SJCRH30 (cell line): ENCODE measurements at regions not wholly inside any gene's neighbourhood (a gene's known extent, or its start where the extent isn't known, plus 50 kb on each side); places are given as distances from the start of the nearest gene placed in this dataset.

Source experiments
- DNase-seq, 2 experiments: peaks; one replicate each; pipeline ENCODE4 v3.0.0-alpha.2; 2015 to 2020
- H3K27ac ChIP-seq: fragments of 250-450 bp; sonication (Bioruptor Pico); 2 replicates; pipeline ENCODE4 v1.5.1; 2020; ENCODE audit warnings: mild to moderate bottlenecking, moderate library complexity
- H3K27me3 ChIP-seq: fragments of 250-450 bp; sonication (Bioruptor Pico); 2 replicates; pipeline ENCODE4 v1.5.1; 2020; ENCODE audit warnings: mild to moderate bottlenecking, moderate library complexity
- H3K36me3 ChIP-seq: fragments of 250-450 bp; sonication (Bioruptor Pico); 2 replicates; pipeline ENCODE4 v1.5.1; 2020; ENCODE audit warnings: mild to moderate bottlenecking, moderate library complexity
- H3K4me1 ChIP-seq: fragments of 250-450 bp; sonication (Bioruptor Pico); 2 replicates; pipeline ENCODE4 v1.5.1; 2020; ENCODE audit warnings: mild to moderate bottlenecking, moderate library complexity
- H3K4me3 ChIP-seq: fragments of 250-450 bp; sonication (Bioruptor Pico); 2 replicates; pipeline ENCODE4 v1.5.1; 2020; ENCODE audit warnings: mild to moderate bottlenecking, moderate library complexity
- H3K9me3 ChIP-seq: fragments of 250-450 bp; sonication (Bioruptor Pico); replicated peaks from 2 replicates; pipeline ENCODE4 v1.5.1; 2020; ENCODE audit warnings: mild to moderate bottlenecking, moderate library complexity

DNA sequence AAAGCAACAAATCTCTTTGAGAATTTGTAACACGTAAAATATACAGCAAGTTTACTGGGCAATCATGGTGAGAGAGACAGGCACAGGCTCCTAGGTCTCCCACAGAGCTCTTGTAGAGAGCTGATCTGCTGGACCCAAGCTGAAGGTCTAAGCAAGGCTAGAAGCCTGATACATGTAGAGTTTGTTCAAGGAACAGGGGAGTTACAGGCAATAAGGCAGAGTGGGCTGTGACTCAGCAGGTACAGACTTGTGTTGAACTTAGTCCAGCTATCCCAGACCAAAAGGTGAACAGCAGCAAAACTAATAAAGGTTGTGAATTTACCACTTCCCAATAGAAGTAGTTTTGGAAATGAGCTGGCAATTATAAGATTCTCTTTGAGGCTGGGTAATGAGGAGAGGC lies 273.6 kb downstream of the GRIN2B start:
- H3K27ac ChIP-seq: no peak overlapping the region
- no peaks in the 10 kb centered on the region for H3K36me3 ChIP-seq
- H3K9me3 ChIP-seq: no peaks in the 10 kb centered on the region
- no peak for DNase-seq
- no peaks in the 10 kb centered on the region for H3K27me3 ChIP-seq
- H3K4me1 ChIP-seq: no peaks in the 10 kb centered on the region
- H3K4me3 ChIP-seq: no peak overlapping the region

DNA sequence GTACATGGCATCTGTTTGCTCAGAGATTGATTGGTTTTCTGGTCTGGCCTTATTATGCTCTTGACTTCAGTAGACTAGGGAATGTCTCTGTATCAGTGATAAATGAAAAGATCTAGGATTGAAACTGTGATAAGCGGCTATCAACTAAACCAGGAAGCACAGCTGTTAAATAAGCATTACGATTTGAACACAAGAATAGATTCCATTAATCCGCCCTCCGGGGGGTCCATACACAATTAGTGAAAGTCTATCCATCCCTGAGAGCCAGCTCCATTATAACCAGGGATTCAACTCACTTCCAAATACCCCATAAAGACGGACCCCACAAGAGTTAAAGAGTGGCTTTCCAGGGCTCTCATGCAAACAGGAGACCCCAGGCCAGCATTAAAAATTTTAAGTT lies 279.0 kb downstream of the GRIN2B start:
- Histone ChIP-seq H3K4me1 (no peaks in the 10 kb centered on the region), H3K27me3 (no peaks in the 10 kb centered on the region), H3K9me3 (no peaks in the 10 kb centered on the region), H3K36me3 (no peaks in the 10 kb centered on the region), H3K4me3 (no peak overlapping the region), H3K27ac (no peak overlapping the region)
- DNase-seq: peak; percentile 11 to 26

DNA sequence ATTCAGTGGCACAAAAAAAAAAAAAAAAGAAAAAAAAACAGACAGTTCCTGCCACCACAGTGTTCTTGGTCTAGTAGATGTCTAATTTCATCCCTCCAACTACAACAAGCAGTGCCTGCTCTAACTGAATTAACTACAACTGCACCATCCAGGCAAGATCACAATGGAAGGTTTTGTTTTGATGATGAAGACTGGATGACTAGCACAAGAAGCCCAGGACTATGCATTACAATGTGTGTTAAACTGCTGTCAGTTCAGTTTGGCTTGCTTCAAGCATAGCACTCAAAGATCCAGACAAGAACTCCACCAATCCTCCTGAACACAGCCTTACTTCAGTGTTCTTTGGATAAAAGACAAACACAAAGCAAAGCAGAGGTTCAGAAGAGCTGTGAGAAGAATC lies 279.9 kb downstream of the GRIN2B start:
- no peak overlapping the region for H3K4me3 ChIP-seq
- no peak overlapping the region for H3K27ac ChIP-seq
- no peaks in the 10 kb centered on the region for H3K36me3 ChIP-seq
- DNase-seq: no peak
- H3K9me3 ChIP-seq: no peaks in the 10 kb centered on the region
- no peaks in the 10 kb centered on the region for H3K27me3 ChIP-seq
- H3K4me1 ChIP-seq: no peaks in the 10 kb centered on the region

DNA sequence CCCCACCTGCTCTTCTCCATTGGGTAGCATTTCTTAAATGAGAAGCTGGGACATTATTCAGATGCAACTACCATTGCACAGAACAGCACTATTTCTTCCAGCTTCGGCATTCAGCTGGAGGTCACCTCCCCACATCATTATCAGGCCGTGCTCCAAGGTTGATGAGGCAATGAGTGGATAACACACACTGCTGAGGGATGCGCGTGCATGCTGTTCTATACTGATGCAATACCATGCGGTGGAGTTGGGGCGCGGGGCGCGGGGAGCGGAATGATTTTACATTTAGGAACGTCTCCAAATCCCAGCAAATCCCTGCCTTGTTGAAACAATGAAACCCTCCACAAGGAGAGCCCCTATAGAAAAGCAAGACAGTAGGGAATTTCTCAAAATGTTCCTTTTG lies 283.4 kb downstream of the GRIN2B start:
- H3K27me3 ChIP-seq: no peaks in the 10 kb centered on the region
- peak in 1 of 2 experiments; percentile 16 for DNase-seq
- no peak overlapping the region for H3K27ac ChIP-seq
- H3K36me3 ChIP-seq: no peaks in the 10 kb centered on the region
- H3K4me3 ChIP-seq: no peak overlapping the region
- no peaks in the 10 kb centered on the region for H3K4me1 ChIP-seq
- no peaks in the 10 kb centered on the region; the same call in 1 of the 2 replicates for H3K9me3 ChIP-seq

DNA sequence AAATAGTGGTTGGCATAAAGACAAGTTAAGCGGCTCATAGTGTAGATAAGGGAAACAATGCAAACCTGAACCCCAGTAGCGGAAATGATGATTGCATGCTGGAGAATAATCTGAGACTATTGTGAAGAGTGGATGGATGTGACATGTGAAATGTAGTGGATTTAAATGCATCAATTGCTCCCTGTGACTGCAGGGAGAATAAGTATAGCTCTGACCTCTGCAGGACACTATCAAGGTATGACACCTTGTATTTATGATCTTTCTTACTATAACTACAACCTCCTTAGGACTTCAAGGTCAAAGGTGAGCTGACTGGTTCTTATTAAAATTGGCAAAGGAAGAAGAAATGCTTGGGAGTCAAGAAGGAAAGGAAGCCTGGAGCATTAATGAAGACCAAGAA lies 285.6 kb downstream of the GRIN2B start:
- no peaks in the 10 kb centered on the region for H3K27me3 ChIP-seq
- no peak overlapping the region for H3K4me3 ChIP-seq
- no peak overlapping the region for H3K27ac ChIP-seq
- no peaks in the 10 kb centered on the region for H3K4me1 ChIP-seq
- no peak for DNase-seq
- no peaks in the 10 kb centered on the region for H3K36me3 ChIP-seq
- H3K9me3 ChIP-seq: no peaks in the 10 kb centered on the region; the same call in 1 of the 2 replicates

DNA sequence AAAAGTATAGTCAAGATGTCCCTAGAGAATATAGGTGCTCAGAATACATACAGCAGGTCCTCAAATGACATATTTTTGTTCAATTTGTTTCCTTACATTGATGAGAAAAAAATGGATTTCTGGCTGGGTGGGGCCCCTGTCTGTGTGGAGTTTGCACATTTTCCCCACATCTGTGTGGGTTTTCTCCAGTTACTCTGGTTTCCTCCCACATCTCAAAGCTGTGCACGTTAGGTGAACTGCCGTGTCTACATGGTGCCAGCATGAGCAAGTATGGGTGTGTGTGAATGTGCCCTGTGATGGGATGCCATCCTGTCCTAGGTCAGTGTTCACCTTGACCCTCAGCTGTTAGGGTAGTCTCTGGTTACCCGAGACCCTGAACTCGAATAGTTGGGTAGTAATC lies 289.1 kb downstream of the GRIN2B start:
- H3K4me3 ChIP-seq: no peak overlapping the region
- DNase-seq: no peak
- H3K4me1 ChIP-seq: no peaks in the 10 kb centered on the region
- H3K27me3 ChIP-seq: no peaks in the 10 kb centered on the region
- H3K36me3 ChIP-seq: no peaks in the 10 kb centered on the region
- H3K9me3 ChIP-seq: no peaks in the 10 kb centered on the region; the same call in 1 of the 2 replicates
- no peak overlapping the region for H3K27ac ChIP-seq

DNA sequence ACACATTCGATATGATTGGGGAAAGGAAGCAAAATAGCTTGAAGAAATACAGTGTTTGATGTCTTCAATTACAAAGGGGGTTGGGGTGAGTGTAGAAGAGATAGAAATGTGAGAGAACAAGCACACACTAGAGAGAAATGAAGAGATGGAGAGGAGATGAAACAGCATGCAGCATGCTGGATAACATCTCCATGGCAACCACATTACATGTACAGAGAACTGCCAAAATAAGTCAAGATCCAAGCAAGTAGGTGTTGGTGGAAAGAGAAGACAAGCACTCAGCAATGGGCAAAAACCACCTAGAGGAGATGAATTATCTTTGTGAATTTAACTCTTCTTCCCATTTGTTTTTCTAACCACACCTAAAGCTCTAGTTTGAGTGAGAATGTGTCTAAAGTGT lies 289.8 kb downstream of the GRIN2B start:
- no peaks in the 10 kb centered on the region for H3K36me3 ChIP-seq
- no peak for DNase-seq

DNA sequence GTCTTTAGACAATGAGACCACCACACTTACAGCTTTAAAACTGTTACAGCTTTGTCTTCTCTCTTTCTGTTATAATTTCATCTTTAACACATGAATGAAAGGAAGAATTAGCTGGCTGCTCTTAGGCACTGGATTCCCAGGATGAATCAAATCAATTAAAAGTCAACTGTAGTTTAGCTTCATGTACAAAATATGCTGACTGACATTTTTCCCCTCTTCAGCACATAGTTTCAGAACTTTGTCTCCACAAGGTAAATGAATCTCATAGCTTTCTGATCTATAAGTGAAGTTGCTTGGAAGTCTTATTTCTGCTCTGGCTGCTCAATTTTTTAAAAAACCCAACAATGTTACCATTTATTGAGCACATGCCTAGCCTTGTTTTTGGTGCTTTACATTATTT lies 293.8 kb downstream of the GRIN2B start:
- no peak overlapping the region for H3K4me3 ChIP-seq
- no peaks in the 10 kb centered on the region for H3K36me3 ChIP-seq
- no peaks in the 10 kb centered on the region for H3K27me3 ChIP-seq
- H3K9me3 ChIP-seq: no peaks in the 10 kb centered on the region
- no peak overlapping the region for H3K27ac ChIP-seq
- H3K4me1 ChIP-seq: no peaks in the 10 kb centered on the region
- no peak for DNase-seq

More for the DNA sequence above, 289.8 kb downstream of the GRIN2B start:
- Histone ChIP-seq H3K4me3 (no peak overlapping the region), H3K27me3 (no peaks in the 10 kb centered on the region), H3K4me1 (no peaks in the 10 kb centered on the region), H3K9me3 (no peaks in the 10 kb centered on the region; the same call in 1 of the 2 replicates), H3K27ac (no peak overlapping the region)

DNA sequence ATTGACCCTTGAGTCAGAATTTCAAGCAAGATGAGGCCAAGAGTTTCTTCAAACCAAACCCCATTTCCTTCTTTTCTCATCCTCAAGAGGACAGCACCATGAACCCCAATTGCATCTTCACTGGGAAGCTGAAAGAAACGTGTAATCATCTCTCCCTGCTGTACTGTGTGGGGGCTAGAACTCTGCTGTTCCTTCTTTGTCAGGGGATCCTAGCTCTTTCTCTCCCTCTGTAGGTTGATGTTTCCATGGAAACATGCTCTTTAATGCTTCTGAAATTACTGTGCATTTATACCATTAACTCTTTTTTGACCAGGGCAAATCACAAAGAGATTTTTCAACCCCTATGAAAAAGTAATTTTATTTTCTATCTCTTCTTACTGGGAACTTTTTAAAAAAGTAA lies 295.1 kb downstream of the GRIN2B start:
- Histone ChIP-seq H3K4me3 (no peak overlapping the region), H3K4me1 (no peaks in the 10 kb centered on the region), H3K27me3 (no peaks in the 10 kb centered on the region), H3K36me3 (no peaks in the 10 kb centered on the region), H3K27ac (no peak overlapping the region), H3K9me3 (no peaks in the 10 kb centered on the region)
- DNase-seq: no peak

DNA sequence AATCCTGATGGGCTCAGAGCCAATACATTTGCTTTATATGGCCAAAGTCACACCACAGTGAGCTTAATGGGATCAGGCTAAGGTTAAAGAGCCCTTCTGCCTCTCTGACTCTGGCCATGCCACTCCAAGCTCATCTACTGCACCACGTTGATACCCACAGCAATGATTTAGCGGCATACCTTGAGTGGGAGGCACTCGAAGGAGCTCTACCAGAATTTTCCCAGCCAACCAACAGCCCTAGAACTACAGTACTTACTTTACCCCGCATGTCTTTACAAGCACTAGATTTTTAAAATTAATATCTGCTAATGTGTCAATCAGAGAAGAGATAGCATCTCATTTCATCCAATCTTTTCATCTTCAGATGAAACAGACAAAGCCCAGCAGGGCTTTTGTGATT lies 300.5 kb downstream of the GRIN2B start:
- no peak for DNase-seq
- Histone ChIP-seq H3K27ac (no peak overlapping the region), H3K36me3 (no peaks in the 10 kb centered on the region), H3K9me3 (no peaks in the 10 kb centered on the region), H3K4me3 (no peak overlapping the region), H3K4me1 (no peaks in the 10 kb centered on the region), H3K27me3 (no peaks in the 10 kb centered on the region)

DNA sequence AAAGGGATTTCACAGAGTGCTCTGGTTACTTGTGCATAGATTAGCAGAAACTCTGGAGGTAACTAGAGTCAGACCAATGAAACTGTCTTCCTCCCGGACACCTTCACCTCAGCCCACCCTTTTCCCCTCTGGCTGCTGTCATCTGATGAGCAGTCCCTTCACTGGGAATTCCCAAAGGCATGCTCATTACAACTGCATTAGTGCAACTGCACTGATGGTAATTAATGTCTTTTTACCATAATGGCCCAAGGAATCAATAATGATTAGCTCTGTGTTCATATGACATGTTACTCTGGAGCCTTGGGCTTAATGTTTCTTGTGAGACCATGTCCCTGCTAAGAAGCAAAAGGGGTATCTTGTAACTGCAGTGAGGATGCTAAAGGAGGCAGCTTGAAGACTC lies 304.5 kb downstream of the GRIN2B start:
- no peaks in the 10 kb centered on the region for H3K36me3 ChIP-seq
- H3K4me3 ChIP-seq: no peak overlapping the region
- no peaks in the 10 kb centered on the region for H3K27me3 ChIP-seq
- H3K4me1 ChIP-seq: no peaks in the 10 kb centered on the region
- H3K9me3 ChIP-seq: no peaks in the 10 kb centered on the region
- no peak for DNase-seq
- H3K27ac ChIP-seq: no peak overlapping the region

DNA sequence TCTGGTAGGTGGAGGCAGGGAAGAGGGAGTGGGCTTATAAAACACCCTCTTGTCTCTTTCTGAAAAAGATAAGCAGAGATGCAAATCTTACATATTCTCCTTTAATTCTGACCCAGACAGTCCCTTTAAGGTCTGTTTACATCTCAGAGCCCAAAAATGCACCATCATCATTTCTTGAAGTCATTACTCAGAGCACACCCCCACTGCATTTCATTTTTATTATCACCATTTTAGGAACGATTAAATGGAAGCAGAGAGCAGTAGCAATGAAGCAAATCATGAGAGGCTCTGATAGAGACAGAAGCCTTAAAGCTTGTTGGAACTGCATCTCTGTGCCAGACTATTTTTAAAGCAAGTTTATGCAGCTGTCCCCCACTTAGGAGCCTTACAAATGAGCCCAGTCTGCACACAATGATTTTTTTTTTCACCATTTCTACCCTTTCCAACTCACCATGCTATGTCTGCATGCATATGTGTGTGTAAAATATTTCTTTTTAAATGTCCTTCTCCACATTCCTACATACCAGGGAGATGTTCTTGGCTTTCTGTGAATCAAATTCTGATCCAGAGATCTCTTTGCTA lies 311.0 kb downstream of the GRIN2B start:
- Histone ChIP-seq H3K9me3 (no peaks in the 10 kb centered on the region), H3K4me1 (peaks cover 18% of the 10 kb centered on the region), H3K27ac (peak overlapping the region; percentile 13; the same call in 1 of the 2 replicates), H3K36me3 (no peaks in the 10 kb centered on the region), H3K4me3 (no peak overlapping the region), H3K27me3 (no peaks in the 10 kb centered on the region)
- peak; percentile 5 to 47 for DNase-seq

DNA sequence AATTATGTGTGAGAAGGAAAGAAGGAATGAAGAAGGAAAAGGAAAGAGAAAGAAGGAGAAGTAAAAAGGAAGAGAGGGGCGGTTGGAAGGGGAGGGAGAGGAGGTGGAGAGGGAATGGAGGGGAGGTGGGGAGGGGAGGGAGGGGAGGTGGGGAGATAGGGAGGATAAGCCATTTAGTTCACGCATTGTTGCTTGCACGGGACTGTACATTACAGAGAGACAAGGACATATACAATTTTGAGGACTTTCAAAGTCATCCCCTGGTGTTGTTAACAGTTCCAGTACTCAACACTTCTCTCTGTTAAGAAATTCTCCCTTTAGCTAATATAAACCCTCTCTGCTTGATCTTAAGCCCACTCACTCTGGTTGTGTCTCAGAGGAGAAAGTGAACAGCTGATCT lies 312.5 kb downstream of the GRIN2B start:
- H3K36me3 ChIP-seq: no peaks in the 10 kb centered on the region
- H3K9me3 ChIP-seq: no peaks in the 10 kb centered on the region
- no peaks in the 10 kb centered on the region for H3K27me3 ChIP-seq
- H3K4me3 ChIP-seq: no peak overlapping the region
- H3K27ac ChIP-seq: no peak overlapping the region
- H3K4me1 ChIP-seq: peaks cover 18% of the 10 kb centered on the region
- no peak for DNase-seq

DNA sequence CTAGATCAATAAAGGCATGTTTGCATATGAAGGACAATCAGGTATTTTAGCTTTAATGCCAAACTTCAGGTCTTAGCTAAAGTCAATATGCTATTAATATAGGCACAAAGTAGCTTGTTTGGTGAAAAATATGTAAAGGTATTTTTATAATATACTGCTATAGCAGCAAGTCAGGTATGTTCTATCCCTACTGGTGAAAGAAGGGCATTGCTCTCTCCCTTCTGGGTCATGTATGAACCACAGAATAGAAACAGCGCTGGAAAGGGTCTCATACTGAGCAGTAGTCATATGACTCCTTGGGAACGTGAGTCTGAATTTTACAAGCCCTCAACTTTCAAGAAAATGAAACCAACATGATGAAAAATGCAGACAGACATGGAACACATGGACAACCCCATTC lies 314.6 kb downstream of the GRIN2B start:
- H3K4me1 ChIP-seq: peaks cover 18% of the 10 kb centered on the region
- no peaks in the 10 kb centered on the region for H3K36me3 ChIP-seq
- H3K4me3 ChIP-seq: no peak overlapping the region
- no peaks in the 10 kb centered on the region for H3K9me3 ChIP-seq
- no peak for DNase-seq
- H3K27me3 ChIP-seq: no peaks in the 10 kb centered on the region
- no peak overlapping the region for H3K27ac ChIP-seq

DNA sequence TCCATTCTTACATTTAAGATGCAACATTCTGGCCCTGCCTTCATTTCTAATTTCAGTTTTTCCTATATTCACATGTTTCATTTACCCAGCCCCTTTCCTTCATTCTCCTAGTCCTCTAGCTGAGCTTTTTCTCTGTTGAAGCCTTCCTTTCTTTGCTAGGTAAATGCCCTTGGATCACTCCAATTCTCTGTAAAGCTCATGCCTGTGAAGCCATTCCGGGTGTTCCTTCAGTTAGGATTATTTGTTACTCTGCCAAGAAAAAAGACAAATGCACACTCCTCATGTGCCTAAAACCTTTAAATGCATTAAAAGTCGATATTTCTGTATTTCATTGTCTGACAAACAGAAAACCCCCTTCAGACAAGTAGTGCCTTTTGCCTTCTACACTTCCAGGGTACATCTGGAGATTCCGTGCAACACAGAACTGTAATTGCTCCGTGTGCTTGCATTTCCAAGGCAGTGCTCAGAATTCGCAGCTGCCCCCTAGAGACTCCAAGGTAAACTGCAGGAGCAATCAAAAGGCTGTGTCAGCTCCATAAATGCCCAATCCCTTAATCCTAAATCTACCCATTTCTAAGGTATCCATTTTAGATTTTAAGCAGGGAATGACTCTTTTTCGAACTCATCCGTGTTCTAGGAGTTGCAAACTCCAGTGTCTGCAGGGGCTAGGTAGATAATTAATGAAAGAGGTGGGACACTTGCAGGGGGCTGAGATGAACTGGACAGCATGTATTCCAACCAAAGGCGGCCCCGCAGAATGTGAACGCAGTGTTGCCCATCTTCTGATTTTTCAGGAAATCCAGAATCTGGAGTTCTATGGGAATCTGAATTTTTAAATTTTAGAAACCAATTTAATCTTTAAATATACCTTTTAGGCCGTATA lies 320.2 kb downstream of the GRIN2B start:
- Histone ChIP-seq H3K27me3 (no peaks in the 10 kb centered on the region), H3K36me3 (no peaks in the 10 kb centered on the region), H3K4me3 (no peak overlapping the region), H3K9me3 (no peaks in the 10 kb centered on the region), H3K27ac (no peak overlapping the region), H3K4me1 (no peaks in the 10 kb centered on the region)
- peak; percentile 27 to 72 for DNase-seq

DNA sequence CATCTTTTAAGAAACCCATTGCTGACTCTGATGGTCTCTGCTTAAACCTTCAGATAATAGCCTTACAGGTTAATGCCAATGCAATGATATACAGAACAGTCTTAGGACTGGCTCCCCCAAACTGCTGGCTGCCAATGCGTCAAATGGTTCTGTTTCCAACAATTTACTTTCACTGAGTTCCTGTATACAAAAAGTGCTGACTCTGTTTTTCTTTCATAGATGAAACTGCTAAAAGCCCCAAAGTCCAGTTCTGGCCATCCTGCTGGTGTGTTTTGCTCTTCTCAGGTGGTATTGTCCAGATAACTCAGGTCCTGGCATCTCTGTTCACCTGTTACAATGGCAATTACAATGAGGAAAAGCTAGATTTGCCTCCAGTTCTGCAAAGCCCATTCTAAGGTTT lies 326.9 kb downstream of the GRIN2B start:
- Histone ChIP-seq H3K27ac (no peak overlapping the region), H3K36me3 (no peaks in the 10 kb centered on the region), H3K4me1 (no peaks in the 10 kb centered on the region), H3K27me3 (no peaks in the 10 kb centered on the region), H3K9me3 (no peaks in the 10 kb centered on the region), H3K4me3 (no peak overlapping the region)
- DNase-seq: no peak
